Stimulated activated CD8-positive, alpha-beta memory T cell treated with anti-CD3 and anti-CD28 coated beads, Interleukin-7, amount 100 ng/mL, for 24 hours (primary cell): ENCODE measurements at regions not wholly inside any gene's neighbourhood (a gene's known extent, or its start where the extent isn't known, plus 50 kb on each side); places are given as distances from the start of the nearest gene placed in this dataset.

ENCODE experiments used
- DNase-seq: peaks from one replicate; pipeline ENCODE4 v3.0.0-alpha.2; 2020; ENCODE audit warnings: low read depth

- DNase-seq = no peak
Observed at GRCh38 chr10:4662576-4663161, 163.3 kb upstream of the AKR1E2 start.

- no peak for DNase-seq
Observed at GRCh38 chr10:4661511-4662255, 164.3 kb upstream of the AKR1E2 start.

GRCh38 chr10:4658777-4659176, 167.2 kb upstream of the AKR1E2 start:
- DNase-seq = no peak

- DNase-seq = no peak
Observed at GRCh38 chr10:4656576-4657194, 169.3 kb upstream of the AKR1E2 start.

GRCh38 chr10:4655879-4656278, 170.1 kb upstream of the AKR1E2 start:
- no peak for DNase-seq

- DNase-seq = no peak
Observed at GRCh38 chr10:4655406-4655805, 170.6 kb upstream of the AKR1E2 start.

- DNase-seq = no peak
Observed at GRCh38 chr10:4654496-4654895, 171.5 kb upstream of the AKR1E2 start.

- no peak for DNase-seq
Observed at GRCh38 chr10:4653160-4653559, 172.8 kb upstream of the AKR1E2 start.

- no peak for DNase-seq
Observed at GRCh38 chr10:4652111-4653010, 173.6 kb upstream of the AKR1E2 start.

GRCh38 chr10:4651404-4652037, 174.5 kb upstream of the AKR1E2 start:
- DNase-seq = no peak

- DNase-seq = no peak
Observed at GRCh38 chr10:4650582-4650981, 175.4 kb upstream of the AKR1E2 start.

GRCh38 chr10:4649886-4650508, 176.0 kb upstream of the AKR1E2 start:
- no peak for DNase-seq

GRCh38 chr10:4649471-4649870, 176.5 kb upstream of the AKR1E2 start:
- DNase-seq = no peak

GRCh38 chr10:4648999-4649398, 177.0 kb upstream of the AKR1E2 start:
- DNase-seq = no peak

GRCh38 chr10:4647109-4647785, 178.8 kb upstream of the AKR1E2 start:
- DNase-seq = no peak

- DNase-seq = no peak
Observed at GRCh38 chr10:4646547-4646946, 179.5 kb upstream of the AKR1E2 start.

GRCh38 chr10:4645836-4646235, 180.2 kb upstream of the AKR1E2 start:
- no peak for DNase-seq

GRCh38 chr10:4643471-4643870, 182.5 kb upstream of the AKR1E2 start:
- no peak for DNase-seq

GRCh38 chr10:4639960-4640359, 186.0 kb upstream of the AKR1E2 start:
- DNase-seq = no peak

GRCh38 chr10:4638099-4638498, 187.9 kb upstream of the AKR1E2 start:
- no peak for DNase-seq

GRCh38 chr10:4637657-4638056, 188.3 kb upstream of the AKR1E2 start:
- no peak for DNase-seq
